ENCODE measurements at regions not wholly inside any gene's neighbourhood (a gene's known extent, or its start where the extent isn't known, plus 50 kb on each side); places are given as distances from the start of the nearest gene placed in this dataset.

GRCh38 chr13:76668141-76668540 is 218.1 kb downstream of the KCTD12 start:
- TF ChIP-seq CBX5 (IDR thresholded peaks at IDR 0.05; ENCODE audit: low read depth, low read length) = no peak
- no peak for TF ChIP-seq GABPA (IDR thresholded peaks at IDR 0.05; ENCODE audit: borderline replicate concordance, insufficient read depth, low read length)
- no peak for TF ChIP-seq RAD21 (IDR thresholded peaks at IDR 0.05 in 1 of 2, conservative IDR thresholded peaks at IDR 0.05 in 1 of 2; ENCODE audit: low read depth in 2 of 2, low read length in 2 of 2)
- TF ChIP-seq TAF1 (IDR thresholded peaks at IDR 0.05; ENCODE audit: low read depth, low read length) = no peak
- no peak for TF ChIP-seq MAFK (IDR thresholded peaks at IDR 0.05; ENCODE audit: low read depth, low read length)
- TF ChIP-seq JUND (IDR thresholded peaks at IDR 0.05; ENCODE audit: low read length) = no peak

Measured in H1 (cell line).